ENCODE measurements at regions not wholly inside any gene's neighbourhood (a gene's known extent, or its start where the extent isn't known, plus 50 kb on each side); places are given as distances from the start of the nearest gene placed in this dataset.

DNA sequence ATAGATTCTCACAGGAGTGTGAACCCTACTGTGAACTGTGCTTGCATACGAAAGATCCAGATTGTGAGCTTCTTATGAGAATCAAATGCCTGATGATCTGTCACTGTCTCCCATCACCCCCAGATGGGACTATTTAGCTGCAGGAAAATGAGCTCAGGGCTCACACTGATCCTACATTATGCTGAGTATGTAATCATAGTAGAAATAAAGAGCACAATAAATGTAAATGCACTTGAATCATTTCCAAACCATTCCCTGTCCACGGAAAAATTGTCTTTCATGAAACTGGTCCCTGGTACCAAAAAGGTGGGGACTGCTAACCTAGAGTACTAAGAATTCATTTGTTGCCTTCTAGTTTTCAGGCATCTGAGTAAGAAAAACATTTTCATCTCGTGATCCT lies 1215.8 kb upstream of the TMEM132C start:
- Histone ChIP-seq H2BK120ac (ENCODE audit: low read depth, low read length) (no peak overlapping the region), H3K18ac (ENCODE audit: low read length) (no peak overlapping the region), H4K8ac (ENCODE audit: low read depth, low read length) (no peak overlapping the region), H2BK12ac (ENCODE audit: low read length) (no peak overlapping the region), H3K23ac (ENCODE audit: low read depth, low read length, poor library complexity) (no peak overlapping the region), H3K9ac (ENCODE audit: low read depth, low read length, poor library complexity) (no peak overlapping the region), H4K91ac (ENCODE audit: low read depth, low read length, poor library complexity) (peak overlapping the region; percentile 46), H3K79me1 (ENCODE audit: low read depth, low read length) (no peaks in the 10 kb centered on the region), H3K27me3 (ENCODE audit: control insufficient read depth in 3 of 3, insufficient read depth in 3 of 3, low read depth in 1 of 3, low read length in 3 of 3) (peaks cover 0 to 2% (median 0%) of the 10 kb centered on the region in 3 experiments), H3K4me3 (ENCODE audit: low read length in 2 of 2) (no peak overlapping the region), H2AFZ (ENCODE audit: low read length) (no peak overlapping the region), H3K14ac (ENCODE audit: low read length) (no peak overlapping the region), H3K9me3 (replicated peaks in 1 of 2; ENCODE audit: control insufficient read depth in 2 of 2, insufficient read depth in 1 of 2, low read depth in 1 of 2, low read length in 2 of 2) (peaks cover 0 to 3% of the 10 kb centered on the region in 2 donors), H3K36me3 (replicated peaks in 1 of 2; ENCODE audit: control insufficient read depth in 2 of 2, insufficient read depth in 2 of 2, low read length in 2 of 2) (no peaks in the 10 kb centered on the region), H2BK15ac (ENCODE audit: low read length) (no peak overlapping the region), H2BK5ac (ENCODE audit: low read length) (no peak overlapping the region), H2AK5ac (ENCODE audit: low read depth, low read length) (no peak overlapping the region), H3K4me2 (ENCODE audit: insufficient read depth, low read length, poor library complexity, severe bottlenecking) (no peak overlapping the region), H3K4me1 (ENCODE audit: control insufficient read depth in 2 of 2, insufficient read depth in 1 of 2, low read depth in 1 of 2, low read length in 2 of 2) (no peaks in the 10 kb centered on the region), H3K4ac (ENCODE audit: low read length) (no peak overlapping the region), H3K27ac (replicated peaks; ENCODE audit: low read length) (no peak overlapping the region)
- no CpG with 5 or more reads among the region's 3 CpGs for WGBS, 2 donors (ENCODE audit: extremely low coverage in 2 of 2, insufficient read length in 2 of 2, insufficient replicate concordance in 1 of 2)
- DNase-seq (ENCODE audit: low spot score) = no peak

GRCh38 chr12:127052511-127053232 lies 1214.3 kb upstream of the TMEM132C start:
- no peak overlapping the region for H4K8ac ChIP-seq (ENCODE audit: low read depth, low read length)
- no CpG with 5 or more reads among the region's 7 CpGs for WGBS, 2 donors (ENCODE audit: extremely low coverage in 2 of 2, insufficient read length in 2 of 2, insufficient replicate concordance in 1 of 2)
- H3K14ac ChIP-seq (ENCODE audit: low read length) = no peak overlapping the region
- H2BK12ac ChIP-seq (ENCODE audit: low read length) = no peak overlapping the region
- H3K27ac ChIP-seq (replicated peaks; ENCODE audit: low read length) = no peak overlapping the region
- no peak overlapping the region for H3K18ac ChIP-seq (ENCODE audit: low read length)
- H3K9ac ChIP-seq (ENCODE audit: low read depth, low read length, poor library complexity) = no peak overlapping the region
- H2BK5ac ChIP-seq (ENCODE audit: low read length) = no peak overlapping the region
- H2AK5ac ChIP-seq (ENCODE audit: low read depth, low read length) = no peak overlapping the region
- no peak for DNase-seq (ENCODE audit: low spot score)
- H3K4ac ChIP-seq (ENCODE audit: low read length) = no peak overlapping the region
- H3K9me3 ChIP-seq (replicated peaks in 1 of 2; ENCODE audit: control insufficient read depth in 2 of 2, insufficient read depth in 1 of 2, low read depth in 1 of 2, low read length in 2 of 2) = peaks cover 0 to 3% of the 10 kb centered on the region in 2 donors
- H3K4me1 ChIP-seq (ENCODE audit: control insufficient read depth in 2 of 2, insufficient read depth in 1 of 2, low read depth in 1 of 2, low read length in 2 of 2) = no peaks in the 10 kb centered on the region
- no peak overlapping the region for H2AFZ ChIP-seq (ENCODE audit: low read length)
- H3K23ac ChIP-seq (ENCODE audit: low read depth, low read length, poor library complexity) = no peak overlapping the region
- no peak overlapping the region for H3K4me2 ChIP-seq (ENCODE audit: insufficient read depth, low read length, poor library complexity, severe bottlenecking)
- no peaks in the 10 kb centered on the region for H3K79me1 ChIP-seq (ENCODE audit: low read depth, low read length)
- H4K91ac ChIP-seq (ENCODE audit: low read depth, low read length, poor library complexity) = no peak overlapping the region
- no peaks in the 10 kb centered on the region for H3K36me3 ChIP-seq (replicated peaks in 1 of 2; ENCODE audit: control insufficient read depth in 2 of 2, insufficient read depth in 2 of 2, low read length in 2 of 2)
- H2BK120ac ChIP-seq (ENCODE audit: low read depth, low read length) = no peak overlapping the region
- no peak overlapping the region for H2BK15ac ChIP-seq (ENCODE audit: low read length)
- H3K4me3 ChIP-seq (ENCODE audit: low read length in 2 of 2) = no peak overlapping the region
- no peaks in the 10 kb centered on the region for H3K27me3 ChIP-seq (ENCODE audit: control insufficient read depth in 3 of 3, insufficient read depth in 3 of 3, low read depth in 1 of 3, low read length in 3 of 3)

DNA sequence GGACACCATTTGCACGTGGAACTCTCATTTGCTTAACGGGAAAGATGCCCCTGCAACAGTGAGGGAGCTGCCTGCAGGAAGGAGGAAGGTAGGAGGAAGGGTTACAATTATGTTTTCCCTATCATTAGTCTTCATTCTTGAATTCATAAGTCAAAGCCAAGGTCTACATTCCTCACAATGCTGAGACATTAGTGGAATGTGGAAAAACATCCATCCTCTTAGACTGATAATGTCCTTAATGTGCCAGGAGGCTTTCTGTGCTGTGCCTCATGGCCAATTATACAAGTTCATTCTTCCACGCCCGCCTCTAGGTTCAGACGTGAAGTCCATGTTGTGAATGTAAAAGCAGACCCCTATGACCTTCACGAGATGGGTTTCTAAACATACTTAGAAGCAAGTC lies 1212.4 kb upstream of the TMEM132C start:
- H2BK120ac ChIP-seq (ENCODE audit: low read depth, low read length) = no peak overlapping the region

DNA sequence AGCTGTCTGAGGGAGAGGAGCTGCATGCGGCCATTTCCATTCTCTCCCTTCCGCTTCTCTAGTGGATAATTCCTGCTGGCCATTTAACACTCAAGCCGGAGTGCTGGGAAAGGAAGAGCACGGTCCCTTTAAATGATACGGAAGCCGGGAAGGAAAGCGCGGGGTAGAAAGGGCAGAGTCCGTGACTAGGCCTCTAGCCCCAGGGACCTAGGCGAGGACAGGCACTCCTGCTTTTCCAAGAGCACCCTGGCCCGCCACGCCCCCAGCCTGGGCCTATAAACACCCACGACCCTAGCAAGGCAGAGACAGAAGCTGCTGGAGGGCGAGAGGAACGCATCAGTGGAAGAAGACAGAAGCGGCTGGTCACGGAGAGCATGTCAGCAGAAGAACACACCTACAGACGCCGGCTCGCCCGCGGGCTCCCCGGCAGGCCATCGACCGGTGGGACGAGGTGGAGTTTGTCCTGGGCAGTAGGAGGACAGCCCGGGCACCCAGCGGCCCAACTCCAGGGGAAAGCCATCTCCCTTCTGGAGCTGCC lies 1206.6 kb upstream of the TMEM132C start:
- Histone ChIP-seq H3K9ac (ENCODE audit: low read depth, low read length, poor library complexity) (no peak overlapping the region), H4K91ac (ENCODE audit: low read depth, low read length, poor library complexity) (no peak overlapping the region), H3K14ac (ENCODE audit: low read length) (no peak overlapping the region), H3K18ac (ENCODE audit: low read length) (peak overlapping the region; percentile 58), H3K4me1 (ENCODE audit: control insufficient read depth in 2 of 2, insufficient read depth in 1 of 2, low read depth in 1 of 2, low read length in 2 of 2) (peaks cover 0 to 2% of the 10 kb centered on the region in 2 donors), H2BK5ac (ENCODE audit: low read length) (no peak overlapping the region), H3K27ac (replicated peaks; ENCODE audit: low read length) (no peak overlapping the region), H3K79me1 (ENCODE audit: low read depth, low read length) (no peaks in the 10 kb centered on the region), H2AFZ (ENCODE audit: low read length) (no peak overlapping the region), H4K8ac (ENCODE audit: low read depth, low read length) (no peak overlapping the region), H3K4me2 (ENCODE audit: insufficient read depth, low read length, poor library complexity, severe bottlenecking) (no peak overlapping the region), H3K36me3 (replicated peaks in 1 of 2; ENCODE audit: control insufficient read depth in 2 of 2, insufficient read depth in 2 of 2, low read length in 2 of 2) (no peaks in the 10 kb centered on the region), H2BK15ac (ENCODE audit: low read length) (no peak overlapping the region), H3K4ac (ENCODE audit: low read length) (no peak overlapping the region), H3K9me3 (replicated peaks in 1 of 2; ENCODE audit: control insufficient read depth in 2 of 2, insufficient read depth in 1 of 2, low read depth in 1 of 2, low read length in 2 of 2) (no peaks in the 10 kb centered on the region), H3K23ac (ENCODE audit: low read depth, low read length, poor library complexity) (peak overlapping the region; percentile 56), H3K27me3 (ENCODE audit: control insufficient read depth in 3 of 3, insufficient read depth in 3 of 3, low read depth in 1 of 3, low read length in 3 of 3) (no peaks in the 10 kb centered on the region), H2BK120ac (ENCODE audit: low read depth, low read length) (no peak overlapping the region), H3K4me3 (ENCODE audit: low read length in 2 of 2) (no peak overlapping the region), H2AK5ac (ENCODE audit: low read depth, low read length) (no peak overlapping the region), H2BK12ac (ENCODE audit: low read length) (no peak overlapping the region)
- no peak for DNase-seq (ENCODE audit: low spot score)
- WGBS, 2 donors (ENCODE audit: extremely low coverage in 2 of 2, insufficient read length in 2 of 2, insufficient replicate concordance in 1 of 2) = no CpG with 5 or more reads among the region's 28 CpGs

More for the DNA sequence above, 1212.4 kb upstream of the TMEM132C start:
- Histone ChIP-seq H3K4ac (ENCODE audit: low read length) (no peak overlapping the region), H3K27me3 (ENCODE audit: control insufficient read depth in 3 of 3, insufficient read depth in 3 of 3, low read depth in 1 of 3, low read length in 3 of 3) (no peaks in the 10 kb centered on the region), H2BK15ac (ENCODE audit: low read length) (no peak overlapping the region), H3K27ac (replicated peaks; ENCODE audit: low read length) (no peak overlapping the region), H4K8ac (ENCODE audit: low read depth, low read length) (no peak overlapping the region), H3K36me3 (replicated peaks in 1 of 2; ENCODE audit: control insufficient read depth in 2 of 2, insufficient read depth in 2 of 2, low read length in 2 of 2) (no peaks in the 10 kb centered on the region), H3K9ac (ENCODE audit: low read depth, low read length, poor library complexity) (no peak overlapping the region), H3K79me1 (ENCODE audit: low read depth, low read length) (no peaks in the 10 kb centered on the region), H3K14ac (ENCODE audit: low read length) (no peak overlapping the region), H4K91ac (ENCODE audit: low read depth, low read length, poor library complexity) (no peak overlapping the region), H3K9me3 (replicated peaks in 1 of 2; ENCODE audit: control insufficient read depth in 2 of 2, insufficient read depth in 1 of 2, low read depth in 1 of 2, low read length in 2 of 2) (peaks cover 0 to 3% of the 10 kb centered on the region in 2 donors), H3K4me1 (ENCODE audit: control insufficient read depth in 2 of 2, insufficient read depth in 1 of 2, low read depth in 1 of 2, low read length in 2 of 2) (no peaks in the 10 kb centered on the region), H3K18ac (ENCODE audit: low read length) (no peak overlapping the region), H3K23ac (ENCODE audit: low read depth, low read length, poor library complexity) (no peak overlapping the region), H2BK12ac (ENCODE audit: low read length) (no peak overlapping the region), H2AK5ac (ENCODE audit: low read depth, low read length) (no peak overlapping the region), H3K4me2 (ENCODE audit: insufficient read depth, low read length, poor library complexity, severe bottlenecking) (no peak overlapping the region), H2BK5ac (ENCODE audit: low read length) (no peak overlapping the region), H3K4me3 (ENCODE audit: low read length in 2 of 2) (no peak overlapping the region), H2AFZ (ENCODE audit: low read length) (no peak overlapping the region)
- no CpG with 5 or more reads among the region's 6 CpGs for WGBS, 2 donors (ENCODE audit: extremely low coverage in 2 of 2, insufficient read length in 2 of 2, insufficient replicate concordance in 1 of 2)
- DNase-seq (ENCODE audit: low spot score) = no peak
